Astrocyte of the spinal cord (primary cell): ENCODE measurements at regions not wholly inside any gene's neighbourhood (a gene's known extent, or its start where the extent isn't known, plus 50 kb on each side); places are given as distances from the start of the nearest gene placed in this dataset.

Experiments used
- DNase-seq: peaks from one replicate; pipeline ENCODE4 v3.0.0; 2011; ENCODE audit warnings: low read depth, low spot score
- H3K4me3 ChIP-seq: 2 replicates; pipeline ENCODE4 v1.5.1; 2011; ENCODE audit warnings: low read depth, mild to moderate bottlenecking, low read length, moderate library complexity
- CTCF ChIP-seq: IDR thresholded peaks from 2 replicates; pipeline ENCODE4 v1.5.1; 2012; ENCODE audit warnings: low read depth, mild to moderate bottlenecking, low read length, inconsistent platforms
- in situ Hi-C: cut with HindIII; loops from 2 replicates; pipeline ENCODE4 v1.10.0; 2017; ENCODE audit warnings: low sequenced_read_pairs

- DNase-seq: no peak
- TF ChIP-seq CTCF: no peak
- in situ Hi-C loops: no loop called here
Measured at GRCh38 chr15:34663101-34663500, 79.7 kb upstream of the GOLGA8B start.

GRCh38 chr15:34659056-34659455, 75.6 kb upstream of the GOLGA8B start:
- in situ Hi-C loops: no loop called here

More at GRCh38 chr15:34663101-34663500, 79.7 kb upstream of the GOLGA8B start:
- H3K4me3 ChIP-seq: no peak overlapping the region

GRCh38 chr15:34657469-34658127, 74.1 kb upstream of the GOLGA8B start:
- no peak overlapping the region for H3K4me3 ChIP-seq
- no peak for TF ChIP-seq CTCF
- DNase-seq: no peak
- in situ Hi-C loops: no loop called here

More at GRCh38 chr15:34659056-34659455, 75.6 kb upstream of the GOLGA8B start:
- no peak for DNase-seq
- no peak overlapping the region for H3K4me3 ChIP-seq
- no peak for TF ChIP-seq CTCF

- in situ Hi-C loops: no loop called here
- DNase-seq: no peak
- H3K4me3 ChIP-seq: no peak overlapping the region
- no peak for TF ChIP-seq CTCF
Measured at GRCh38 chr15:34656005-34656796, 72.8 kb upstream of the GOLGA8B start.

GRCh38 chr15:34655326-34655725, 71.9 kb upstream of the GOLGA8B start:
- no peak for TF ChIP-seq CTCF
- in situ Hi-C loops: no loop called here
- H3K4me3 ChIP-seq: no peak overlapping the region
- no peak for DNase-seq

- TF ChIP-seq CTCF: no peak
- no peak for DNase-seq
- H3K4me3 ChIP-seq: no peak overlapping the region
- in situ Hi-C loops: no loop called here
Measured at GRCh38 chr15:34654625-34655024, 71.2 kb upstream of the GOLGA8B start.
